ENCODE measurements at regions not wholly inside any gene's neighbourhood (a gene's known extent, or its start where the extent isn't known, plus 50 kb on each side); places are given as distances from the start of the nearest gene placed in this dataset.
A peak's percentile ranks its signal among the peaks of the same experiment; 100 is the strongest.

DNA sequence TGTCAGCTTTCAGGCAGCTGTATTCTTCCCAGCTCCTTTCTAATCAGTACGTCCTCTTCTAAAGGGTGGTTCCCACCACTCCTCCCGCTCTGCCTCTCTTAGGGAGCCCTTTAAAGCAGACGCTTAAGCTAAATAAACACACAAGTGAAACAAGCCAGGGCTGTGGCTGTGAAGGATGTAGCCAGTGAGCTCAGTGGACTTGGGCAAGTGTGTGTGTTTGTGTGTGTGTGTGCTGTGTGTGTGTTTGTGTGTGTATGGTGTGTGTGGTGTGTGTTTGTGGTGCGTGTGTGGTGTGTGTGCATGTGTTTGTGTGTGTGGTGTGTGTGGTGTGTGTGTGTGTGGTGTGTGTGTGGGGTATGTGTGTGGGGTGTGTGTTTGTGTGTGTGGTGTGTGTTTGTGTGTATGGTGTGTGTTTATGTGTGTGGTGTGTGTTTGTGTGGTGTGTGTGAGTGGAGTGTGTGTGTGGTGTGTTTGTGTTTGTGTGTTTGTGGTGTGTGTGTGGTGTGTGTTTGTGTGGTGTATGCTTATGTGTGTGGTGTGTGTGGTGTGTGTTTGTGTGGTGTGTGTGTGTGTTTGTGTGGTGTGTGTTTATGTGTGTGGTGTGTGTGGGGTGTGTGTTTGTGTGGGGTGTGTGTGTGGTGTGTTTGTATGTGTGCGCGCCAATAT, 283.3 kb downstream of the PTTG2 start:
- TF ChIP-seq POLR2A (IDR thresholded peaks at IDR 0.05) (no peak), POLR2AphosphoS5 (IDR thresholded peaks at IDR 0.05) (peak in 1 of 3 donors; percentile 11)
- no peak overlapping the region for H3K4me3 ChIP-seq
- peaks cover 0 to 9% (median 7%) of the 10 kb centered on the region in 4 donors for H3K4me1 ChIP-seq
- in situ Hi-C loops (cut with MboI; ENCODE audit: low pct_ligation_motif_present in 1 of 4, low pct_unique_long_range_greater_than_20kb in 1 of 4, low sequenced_read_pairs in 3 of 4) (no loop called here), intact Hi-C loops (cut with DNase I; ENCODE audit: low total_unique reads) (no loop called here)
- H3K27ac ChIP-seq, result peak overlapping the region in 2 of 4 donors; percentile 29 to 36
- H3K36me3 ChIP-seq, result no peaks in the 10 kb centered on the region
- no peaks in the 10 kb centered on the region for H3K9me3 ChIP-seq
- H3K27me3 ChIP-seq, result no peaks in the 10 kb centered on the region
- DNase-seq, result peak; percentile 20
- WGBS, 2 donors (ENCODE audit: low coverage in 1 of 2), result 50 to 60% methylated on average over 1 to 6 of the region's 6 CpGs

DNA sequence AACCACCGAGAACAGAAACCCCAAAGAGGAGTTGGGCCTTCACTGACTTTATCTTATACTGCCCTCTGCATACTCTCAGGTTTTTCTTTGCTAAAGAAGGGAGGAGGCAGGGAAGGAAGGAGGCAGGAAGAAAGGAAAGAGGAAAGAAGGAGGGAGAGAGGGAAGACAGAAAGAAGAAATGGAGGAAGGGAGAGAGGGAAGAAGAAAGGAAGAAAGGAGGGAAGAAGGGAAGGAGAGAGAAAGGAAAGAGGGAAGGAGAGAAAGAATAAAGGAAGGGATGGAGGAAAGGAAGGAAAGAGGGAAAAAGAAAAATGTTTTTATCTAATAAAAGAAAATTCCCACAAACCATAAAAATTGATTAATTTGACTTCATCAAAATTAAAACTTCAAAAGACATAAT, 294.6 kb downstream of the PTTG2 start:
- WGBS, 2 donors (ENCODE audit: low coverage in 1 of 2), result 91% methylated on average over 1 of the region's 1 CpG; no CpG with 5 or more reads in 1 of the 2 donors
- TF ChIP-seq POLR2A (IDR thresholded peaks at IDR 0.05) (no peak), POLR2AphosphoS5 (IDR thresholded peaks at IDR 0.05) (no peak), EP300 (IDR thresholded peaks at IDR 0.05; ENCODE audit: low read depth) (no peak)
- TF ChIP-seq, protein P1, sequence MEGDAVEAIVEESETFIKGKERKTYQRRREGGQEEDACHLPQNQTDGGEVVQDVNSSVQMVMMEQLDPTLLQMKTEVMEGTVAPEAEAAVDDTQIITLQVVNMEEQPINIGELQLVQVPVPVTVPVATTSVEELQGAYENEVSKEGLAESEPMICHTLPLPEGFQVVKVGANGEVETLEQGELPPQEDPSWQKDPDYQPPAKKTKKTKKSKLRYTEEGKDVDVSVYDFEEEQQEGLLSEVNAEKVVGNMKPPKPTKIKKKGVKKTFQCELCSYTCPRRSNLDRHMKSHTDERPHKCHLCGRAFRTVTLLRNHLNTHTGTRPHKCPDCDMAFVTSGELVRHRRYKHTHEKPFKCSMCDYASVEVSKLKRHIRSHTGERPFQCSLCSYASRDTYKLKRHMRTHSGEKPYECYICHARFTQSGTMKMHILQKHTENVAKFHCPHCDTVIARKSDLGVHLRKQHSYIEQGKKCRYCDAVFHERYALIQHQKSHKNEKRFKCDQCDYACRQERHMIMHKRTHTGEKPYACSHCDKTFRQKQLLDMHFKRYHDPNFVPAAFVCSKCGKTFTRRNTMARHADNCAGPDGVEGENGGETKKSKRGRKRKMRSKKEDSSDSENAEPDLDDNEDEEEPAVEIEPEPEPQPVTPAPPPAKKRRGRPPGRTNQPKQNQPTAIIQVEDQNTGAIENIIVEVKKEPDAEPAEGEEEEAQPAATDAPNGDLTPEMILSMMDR (IDR thresholded peaks at IDR 0.05), result no peak
- intact Hi-C loops (cut with DNase I; ENCODE audit: low total_unique reads), result no loop called here
- no peak overlapping the region for H3K27ac ChIP-seq
- DNase-seq, result no peak
- peaks cover 9 to 10% of the 10 kb centered on the region in 2 donors for H3K9me3 ChIP-seq
- H3K4me3 ChIP-seq, result no peak overlapping the region
- no peaks in the 10 kb centered on the region for H3K27me3 ChIP-seq
- no peaks in the 10 kb centered on the region for H3K36me3 ChIP-seq
- H3K4me1 ChIP-seq, result no peaks in the 10 kb centered on the region
- in situ Hi-C loops (cut with MboI; ENCODE audit: low pct_ligation_motif_present in 1 of 4, low pct_unique_long_range_greater_than_20kb in 1 of 4, low sequenced_read_pairs in 3 of 4), result no loop called here

DNA sequence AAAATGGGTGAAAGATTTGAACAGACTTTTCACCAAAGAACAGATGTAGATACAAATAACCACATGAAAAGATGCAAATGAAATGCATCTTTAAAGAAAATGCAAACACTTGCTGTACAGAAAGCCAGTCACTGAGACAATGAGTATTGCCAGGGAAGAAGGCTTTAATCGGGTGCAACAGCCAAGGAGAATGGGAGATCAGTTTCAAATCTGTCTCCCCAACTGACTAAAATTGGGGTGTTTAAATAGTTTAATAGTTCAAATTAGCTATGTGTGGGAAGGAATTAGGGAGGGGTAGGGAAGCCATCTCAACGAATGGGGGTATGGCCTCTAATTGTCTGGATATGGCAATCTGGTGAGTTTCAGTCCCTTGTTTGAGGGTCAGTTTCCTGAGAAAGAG, 295.4 kb downstream of the PTTG2 start:
- DNase-seq, result no peak
- intact Hi-C loops (cut with DNase I; ENCODE audit: low total_unique reads), result no loop called here
- peaks cover 4 to 10% of the 10 kb centered on the region in 2 donors for H3K9me3 ChIP-seq
- no peak for TF ChIP-seq POLR2AphosphoS5 (IDR thresholded peaks at IDR 0.05)
- TF ChIP-seq POLR2A (IDR thresholded peaks at IDR 0.05), result no peak
- TF ChIP-seq EP300 (IDR thresholded peaks at IDR 0.05; ENCODE audit: low read depth), result no peak
- TF ChIP-seq, protein P1 (IDR thresholded peaks at IDR 0.05), result no peak
- no peak overlapping the region for H3K4me3 ChIP-seq
- H3K27ac ChIP-seq, result no peak overlapping the region
- WGBS, 2 donors (ENCODE audit: low coverage in 1 of 2), result 90 to 93% methylated on average over 2 of the region's 2 CpGs
- H3K36me3 ChIP-seq, result no peaks in the 10 kb centered on the region
- H3K27me3 ChIP-seq, result no peaks in the 10 kb centered on the region
- in situ Hi-C loops (cut with MboI; ENCODE audit: low pct_ligation_motif_present in 1 of 4, low pct_unique_long_range_greater_than_20kb in 1 of 4, low sequenced_read_pairs in 3 of 4), result no loop called here
- no peaks in the 10 kb centered on the region for H3K4me1 ChIP-seq

DNA sequence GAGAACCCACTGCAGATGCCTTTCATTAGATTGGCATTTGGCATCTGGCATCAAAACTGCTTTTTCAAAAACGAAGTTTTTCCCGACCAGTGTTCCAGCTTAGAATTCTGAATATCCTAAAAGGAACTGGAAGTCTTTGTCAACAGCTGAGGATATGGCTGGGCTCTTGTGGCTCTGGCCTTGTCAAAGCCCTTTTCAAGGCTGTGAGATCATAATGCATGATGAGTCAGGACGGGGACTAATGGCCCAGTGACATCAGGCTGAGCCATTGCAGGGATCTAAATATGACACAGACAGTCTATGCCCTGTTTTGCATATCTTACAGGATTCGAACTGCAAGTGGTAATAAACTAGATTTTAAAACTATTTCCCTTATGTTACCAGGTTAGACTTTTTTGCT, 306.4 kb downstream of the PTTG2 start:
- intact Hi-C loops (cut with DNase I; ENCODE audit: low total_unique reads), result no loop called here
- TF ChIP-seq POLR2AphosphoS5 (IDR thresholded peaks at IDR 0.05), result no peak
- TF ChIP-seq, protein P1 (IDR thresholded peaks at IDR 0.05), result no peak
- no peak for TF ChIP-seq EP300 (IDR thresholded peaks at IDR 0.05; ENCODE audit: low read depth)
- TF ChIP-seq POLR2A (IDR thresholded peaks at IDR 0.05), result no peak
- in situ Hi-C loops (cut with MboI; ENCODE audit: low pct_ligation_motif_present in 1 of 4, low pct_unique_long_range_greater_than_20kb in 1 of 4, low sequenced_read_pairs in 3 of 4), result no loop called here
- H3K27ac ChIP-seq, result no peak overlapping the region
- no peaks in the 10 kb centered on the region for H3K27me3 ChIP-seq
- H3K9me3 ChIP-seq, result no peaks in the 10 kb centered on the region
- peak; percentile 39 for DNase-seq
- peaks cover 0 to 20% (median 5%) of the 10 kb centered on the region in 4 donors for H3K4me1 ChIP-seq
- no peaks in the 10 kb centered on the region for H3K36me3 ChIP-seq
- H3K4me3 ChIP-seq, result no peak overlapping the region
- WGBS, 2 donors (ENCODE audit: low coverage in 1 of 2), result 60 to 65% methylated on average over 1 to 4 of the region's 4 CpGs
